Fibroblast of the aortic adventitia (primary cell): ENCODE measurements at regions not wholly inside any gene's neighbourhood (a gene's known extent, or its start where the extent isn't known, plus 50 kb on each side); places are given as distances from the start of the nearest gene placed in this dataset.

Experiments
- DNase-seq: peaks from one replicate; pipeline ENCODE4 v3.0.0-alpha.2; 2010; ENCODE audit warnings: low read depth
- H3K4me3 ChIP-seq: 2 replicates; pipeline ENCODE4 v1.5.1; 2011; ENCODE audit warnings: low read depth, mild to moderate bottlenecking, control low read depth, low read length, moderate library complexity
- CTCF ChIP-seq: IDR thresholded peaks from 2 replicates; pipeline ENCODE4 v1.5.1; 2011; ENCODE audit warnings: mild to moderate bottlenecking, low read length, control low read depth, inconsistent platforms; ENCODE audit not compliant: insufficient read depth

DNA sequence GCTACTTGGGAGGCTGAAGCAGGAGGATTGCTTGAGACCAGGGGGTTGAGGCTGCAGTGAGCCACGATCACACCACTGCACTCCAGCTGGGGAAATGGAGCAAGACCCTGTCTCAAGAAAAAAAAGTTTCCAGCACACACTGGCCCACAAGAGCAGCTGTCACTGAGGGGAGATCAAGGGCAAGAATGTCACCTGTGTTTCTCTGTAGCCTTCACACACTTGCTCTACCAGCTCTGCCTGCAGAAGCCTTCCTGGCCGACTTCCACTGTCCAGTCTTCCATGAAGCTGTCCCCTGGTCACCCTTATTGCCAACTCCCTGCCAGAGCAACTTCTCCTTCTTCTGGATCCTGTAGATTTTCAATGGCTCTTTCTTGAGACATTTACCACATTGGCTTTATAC is 158.0 kb downstream of the KCTD15 start:
- TF ChIP-seq CTCF, result no peak
- H3K4me3 ChIP-seq, result no peak overlapping the region
- no peak for DNase-seq

GRCh38 chr19:33956941-33957340 is 160.3 kb downstream of the KCTD15 start:
- DNase-seq, result no peak
- H3K4me3 ChIP-seq, result no peak overlapping the region
- no peak for TF ChIP-seq CTCF

- DNase-seq, result no peak
- H3K4me3 ChIP-seq, result no peak overlapping the region
Measured at GRCh38 chr19:33957804-33958203, 161.1 kb downstream of the KCTD15 start.

GRCh38 chr19:33960566-33960965 is 163.9 kb downstream of the KCTD15 start:
- no peak for TF ChIP-seq CTCF
- DNase-seq, result no peak
- no peak overlapping the region for H3K4me3 ChIP-seq

More at GRCh38 chr19:33957804-33958203, 161.1 kb downstream of the KCTD15 start:
- TF ChIP-seq CTCF, result no peak

DNA sequence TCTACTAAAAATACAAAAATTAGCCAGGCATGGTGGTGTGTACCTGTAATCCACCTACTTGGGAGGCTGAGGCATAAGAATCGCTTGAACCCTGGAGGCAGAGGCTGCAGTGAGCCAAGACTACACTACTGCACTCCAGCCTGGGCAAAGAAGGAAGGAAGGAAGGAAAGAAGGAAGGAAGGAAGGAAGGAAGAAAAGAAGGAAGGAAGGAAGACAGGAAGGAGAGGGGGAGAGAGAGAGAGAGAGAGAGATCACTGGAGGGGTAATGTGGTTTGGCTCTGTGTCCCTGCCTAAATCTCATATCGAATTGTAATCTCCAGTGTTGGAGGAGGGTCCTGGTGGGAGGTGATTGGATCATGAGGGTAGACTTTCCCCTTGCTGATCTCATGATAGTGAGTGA is 165.5 kb downstream of the KCTD15 start:
- no peak overlapping the region for H3K4me3 ChIP-seq
- TF ChIP-seq CTCF, result no peak
- DNase-seq, result no peak

DNA sequence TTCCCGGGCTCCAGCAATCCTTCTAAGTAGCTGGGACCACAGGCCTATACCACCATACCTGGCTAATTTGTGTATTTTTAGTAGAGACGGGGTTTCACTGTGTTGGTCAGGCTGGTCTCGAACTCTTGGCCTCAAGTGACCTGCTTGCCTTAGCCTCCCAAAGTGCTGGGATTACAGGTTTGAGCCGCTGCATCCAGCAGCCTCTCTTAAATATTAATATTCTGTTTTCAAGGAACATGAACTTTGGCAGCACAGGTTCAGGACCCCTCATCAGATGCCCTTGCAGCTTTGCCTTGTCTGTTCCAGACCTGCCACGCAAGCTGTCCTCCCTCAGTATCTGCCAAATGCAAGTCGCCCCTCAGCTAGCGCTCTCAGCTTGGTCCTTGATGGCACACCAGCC is 166.8 kb downstream of the KCTD15 start:
- no peak for DNase-seq
- TF ChIP-seq CTCF, result no peak
- H3K4me3 ChIP-seq, result no peak overlapping the region

DNA sequence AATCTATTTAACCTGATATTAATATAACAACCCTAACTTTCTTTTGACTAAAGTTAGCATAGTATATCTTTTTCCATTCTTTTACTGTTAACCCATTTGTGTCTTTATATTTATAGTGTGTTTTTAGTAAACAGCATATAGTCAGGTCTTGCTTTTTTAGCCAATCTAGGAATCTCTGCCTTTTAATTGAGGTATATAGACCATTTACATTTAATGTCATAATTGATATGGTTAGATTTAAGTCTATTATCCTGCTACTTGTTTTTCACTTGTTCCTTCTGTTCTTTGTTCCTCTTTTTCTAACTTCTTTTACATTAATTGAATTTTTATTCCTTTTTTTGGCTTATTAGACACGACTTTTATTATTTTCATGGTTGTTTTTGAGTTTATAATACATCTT is 174.4 kb downstream of the KCTD15 start:
- no peak for TF ChIP-seq CTCF
- no peak overlapping the region for H3K4me3 ChIP-seq
- DNase-seq, result no peak
